IMR-90 (cell line): ENCODE measurements at regions not wholly inside any gene's neighbourhood (a gene's known extent, or its start where the extent isn't known, plus 50 kb on each side); places are given as distances from the start of the nearest gene placed in this dataset.

Source experiments
- ATAC-seq: fragments of 200-7000 bp; cut with Tn5 transposase; 2 replicates; pipeline ENCODE4 v1.9.1; 2020; ENCODE audit warnings: low read depth, mild to moderate bottlenecking, moderate library complexity
- BruUV-seq: library from RNA; stranded (reverse); fragments of 400-500 nt; replicated peaks from 2 replicates; lab custom pipeline; 2021; lab: Mats Ljungman, UMichigan
- CTCF ChIA-PET: fragments of 300-600 bp; formaldehyde crosslinking; extraction: SDS; loops from one replicate; lab custom pipeline; 2021; ENCODE audit warnings: antibody characterized with exemption; lab: Yijun Ruan, JAX
- POLR2A ChIA-PET: fragments of 300-600 bp; sonication (Branson Sonifier 250); formaldehyde crosslinking; loops from one replicate; lab custom pipeline; 2022; ENCODE audit warnings: antibody characterized with exemption; ENCODE audit not compliant: unreplicated experiment; lab: Charles Lee
- DNase-seq: peaks from one replicate; pipeline ENCODE4 v3.0.0; 2013
- H2AFZ ChIP-seq: replicated peaks from 2 replicates; pipeline ENCODE3; 2013; ENCODE audit warnings: low read length, mild to moderate bottlenecking; ENCODE audit not compliant: poor library complexity
- H2AK5ac ChIP-seq: 2 replicates; pipeline ENCODE4 v1.6.1; 2013; ENCODE audit warnings: low read depth, low read length, inconsistent platforms
- H2AK9ac ChIP-seq: replicated peaks from 2 replicates; pipeline ENCODE3; 2013; ENCODE audit warnings: mild to moderate bottlenecking, low read depth, low read length, moderate library complexity; ENCODE audit not compliant: poor library complexity
- H2BK120ac ChIP-seq: 2 replicates; pipeline ENCODE4 v1.6.1; 2013; ENCODE audit warnings: low read depth, low read length, inconsistent platforms
- H2BK15ac ChIP-seq: 3 replicates; pipeline ENCODE4 v1.6.1; 2013; ENCODE audit warnings: low read depth, low read length, inconsistent platforms
- H2BK20ac ChIP-seq: 2 replicates; pipeline ENCODE4 v1.6.1; 2013; ENCODE audit warnings: low read depth, mild to moderate bottlenecking, inconsistent platforms, low read length, moderate library complexity
- H2BK5ac ChIP-seq: 2 replicates; pipeline ENCODE4 v1.6.1; 2013; ENCODE audit warnings: mild to moderate bottlenecking, low read depth, low read length, inconsistent platforms; ENCODE audit not compliant: poor library complexity, severe bottlenecking
- H3K14ac ChIP-seq: replicated peaks from 2 replicates; pipeline ENCODE4 v1.6.1; 2013; ENCODE audit warnings: low read depth, low read length, inconsistent platforms
- H3K18ac ChIP-seq: 2 replicates; pipeline ENCODE4 v1.6.1; 2013; ENCODE audit warnings: low read depth, low read length, control low read depth
- H3K23ac ChIP-seq: 2 replicates; pipeline ENCODE4 v1.6.1; 2013; ENCODE audit warnings: low read depth, low read length, inconsistent platforms
- H3K27ac ChIP-seq: 2 replicates; pipeline ENCODE4 v1.5.1; 2013; ENCODE audit warnings: mild to moderate bottlenecking, control low read depth, low read length; ENCODE audit not compliant: insufficient read depth
- H3K27me3 ChIP-seq: 2 replicates; pipeline ENCODE4 v1.6.1; 2013; ENCODE audit warnings: low read length; ENCODE audit not compliant: control insufficient read depth, insufficient read depth
- H3K36me3 ChIP-seq: 2 replicates; pipeline ENCODE4 v1.6.1; 2013; ENCODE audit warnings: low read length, mixed read lengths; ENCODE audit not compliant: control insufficient read depth, insufficient read depth
- H3K4ac ChIP-seq: 2 replicates; pipeline ENCODE4 v1.6.1; 2013; ENCODE audit warnings: low read depth, low read length, inconsistent platforms
- H3K4me1 ChIP-seq: 2 replicates; pipeline ENCODE4 v1.6.1; 2013; ENCODE audit warnings: low read length, mixed read lengths; ENCODE audit not compliant: control insufficient read depth, insufficient read depth
- H3K4me2 ChIP-seq: 2 replicates; pipeline ENCODE4 v1.6.1; 2013; ENCODE audit warnings: low read depth, mild to moderate bottlenecking, control low read depth, low read length, moderate library complexity
- H3K4me3 ChIP-seq: 2 replicates; pipeline ENCODE4 v1.5.1; 2013; ENCODE audit warnings: low read depth, mild to moderate bottlenecking, control low read depth, low read length, moderate library complexity; ENCODE audit not compliant: insufficient read depth
- H3K56ac ChIP-seq: 2 replicates; pipeline ENCODE4 v1.6.1; 2013; ENCODE audit warnings: low read length, inconsistent platforms; ENCODE audit not compliant: insufficient read depth; ENCODE audit errors: extremely low read depth
- H3K79me1 ChIP-seq, 2 experiments: 2 replicates each; pipeline ENCODE4 v1.6.1; 2013; ENCODE audit warnings: low read length in 2 of 2, inconsistent platforms in 1 of 2, low read depth in 1 of 2
- H3K9ac ChIP-seq: 2 replicates; pipeline ENCODE4 v1.6.1; 2013; ENCODE audit warnings: low read depth, low read length, control low read depth
- H3K9me1 ChIP-seq: 2 replicates; pipeline ENCODE4 v1.6.1; 2013; ENCODE audit warnings: low read length, inconsistent platforms; ENCODE audit not compliant: insufficient read depth
- H3K9me3 ChIP-seq: 2 replicates; pipeline ENCODE4 v1.6.1; 2013; ENCODE audit warnings: low read length; ENCODE audit not compliant: control insufficient read depth, insufficient read depth
- H4K20me1 ChIP-seq: 2 replicates; pipeline ENCODE4 v1.6.1; 2013; ENCODE audit warnings: low read length, inconsistent platforms; ENCODE audit not compliant: insufficient read depth
- H4K5ac ChIP-seq: 2 replicates; pipeline ENCODE4 v1.6.1; 2013; ENCODE audit warnings: mild to moderate bottlenecking, low read depth, low read length, control low read depth
- H4K8ac ChIP-seq, 2 experiments: 2 replicates each; pipeline ENCODE4 v1.6.1; 2013; ENCODE audit warnings: low read depth in 2 of 2, low read length in 2 of 2, control low read depth in 1 of 2, inconsistent platforms in 1 of 2
- H4K91ac ChIP-seq: 2 replicates; pipeline ENCODE4 v1.6.1; 2013; ENCODE audit warnings: low read depth, low read length, inconsistent platforms; ENCODE audit not compliant: insufficient read depth
- BHLHE40 ChIP-seq: fragments of 150-350 bp; IDR thresholded peaks from 2 replicates; pipeline ENCODE4 v1.6.1; 2016; ENCODE audit warnings: mild to moderate bottlenecking, low read depth, low read length
- CEBPB ChIP-seq: IDR thresholded peaks from 2 replicates; pipeline ENCODE4 v1.6.1; 2012; ENCODE audit warnings: low read depth, low read length, improper control_type of control experiment
- CHD1 ChIP-seq: IDR thresholded peaks from 2 replicates; pipeline ENCODE4 v1.6.1; 2012; ENCODE audit warnings: low read depth, low read length, improper control_type of control experiment
- CTCF ChIP-seq: conservative IDR thresholded peaks from 2 replicates; pipeline ENCODE4 v1.5.1; 2012; ENCODE audit warnings: mild to moderate bottlenecking, low read depth, low read length, improper control_type of control experiment
- ELK1 ChIP-seq: fragments of 150-350 bp; IDR thresholded peaks from 2 replicates; pipeline ENCODE4 v1.6.1; 2016; ENCODE audit warnings: low read depth, mild to moderate bottlenecking, low read length, moderate library complexity, borderline replicate concordance
- FOS ChIP-seq: fragments of 150-350 bp; IDR thresholded peaks from 2 replicates; pipeline ENCODE4 v1.6.1; 2016; ENCODE audit warnings: low read depth, low read length
- MAFK ChIP-seq: IDR thresholded peaks from 2 replicates; pipeline ENCODE4 v1.6.1; 2012; ENCODE audit warnings: low read depth, low read length, improper control_type of control experiment
- MAZ ChIP-seq: IDR thresholded peaks from 2 replicates; pipeline ENCODE4 v1.6.1; 2012; ENCODE audit warnings: low read depth, mild to moderate bottlenecking, low read length, improper control_type of control experiment, moderate library complexity, borderline replicate concordance
- MXI1 ChIP-seq: IDR thresholded peaks from 2 replicates; pipeline ENCODE4 v1.6.1; 2012; ENCODE audit warnings: low read depth, mild to moderate bottlenecking, low read length, moderate library complexity, borderline replicate concordance
- NFE2L2 ChIP-seq: fragments of 150-350 bp; IDR thresholded peaks from 2 replicates; pipeline ENCODE4 v1.6.1; 2016; ENCODE audit warnings: low read depth, mild to moderate bottlenecking, low read length
- POLR2A ChIP-seq: IDR thresholded peaks from 2 replicates; pipeline ENCODE4 v1.6.1; 2012; ENCODE audit warnings: mild to moderate bottlenecking, low read depth, low read length
- RAD21 ChIP-seq: IDR thresholded peaks from 2 replicates; pipeline ENCODE4 v1.6.1; 2012; ENCODE audit warnings: low read length, improper control_type of control experiment
- RCOR1 ChIP-seq: IDR thresholded peaks from 2 replicates; pipeline ENCODE4 v1.6.1; 2012; ENCODE audit warnings: mild to moderate bottlenecking, low read length, improper control_type of control experiment; ENCODE audit not compliant: insufficient replicate concordance
- RFX5 ChIP-seq: IDR thresholded peaks from 2 replicates; pipeline ENCODE4 v1.8.0; 2012; ENCODE audit warnings: low read depth, mild to moderate bottlenecking, low read length, moderate library complexity
- SMC3 ChIP-seq: fragments of 150-350 bp; IDR thresholded peaks from 2 replicates; pipeline ENCODE4 v1.6.1; 2016; ENCODE audit warnings: low read depth, mild to moderate bottlenecking, antibody characterized with exemption, low read length, moderate library complexity
- WGBS, 2 experiments: methylation state at CpG; one replicate each; pipeline versions ENCODE4 v1.1.5 to v1.1.7; 2013; ENCODE audit warnings: missing lambda C conversion rate in 2 of 2; ENCODE audit not compliant: insufficient read length in 1 of 2; ENCODE audit errors: extremely low coverage in 2 of 2; 5-methylcytosine and 5-hydroxymethylcytosine counted together
- dilution Hi-C: fragments of 300-500 bp; cut with HindIII; formaldehyde crosslinking; loops from one replicate; pipeline ENCODE4 v1.14.3; 2018; ENCODE audit warnings: low sequenced_read_pairs; ENCODE audit not compliant: unreplicated experiment
- in situ Hi-C: fragments of 300-500 bp; cut with MboI; formaldehyde crosslinking; loops from 3 replicates; pipeline ENCODE4 v1.14.3; 2019; ENCODE audit warnings: low sequenced_read_pairs, inconsistent platforms, mixed read lengths
- intact Hi-C: fragments of 100-400 bp; cut with micrococcal nuclease; formaldehyde crosslinking; loops from 2 replicates; pipeline ENCODE4 v1.10.0; 2022
- TF ChIP-seq, protein P1 (sequence below): fragments of 150-350 bp; IDR thresholded peaks from 2 replicates; pipeline ENCODE4 v1.6.1; 2017; ENCODE audit warnings: mild to moderate bottlenecking, antibody characterized with exemption, low read length, low read depth

GRCh38 chr10:113300617-113301016, 252.2 kb upstream of the HABP2 start:
- Histone ChIP-seq H3K4ac (no peak overlapping the region), H3K4me3 (no peak overlapping the region), H2AK9ac (no peak overlapping the region), H4K5ac (no peak overlapping the region), H4K20me1 (no peaks in the 10 kb centered on the region), H3K14ac (no peak overlapping the region), H3K18ac (no peak overlapping the region), H3K36me3 (no peaks in the 10 kb centered on the region), H3K27me3 (no peaks in the 10 kb centered on the region; the same call in none of the 2 replicates), H3K4me1 (no peaks in the 10 kb centered on the region), H3K56ac (no peak overlapping the region), H2BK5ac (no peak overlapping the region), H4K91ac (no peak overlapping the region), H2BK15ac (no peak overlapping the region), H3K9ac (no peak overlapping the region), H2AFZ (no peak overlapping the region), H2AK5ac (no peak overlapping the region), H3K27ac (no peak overlapping the region), H3K9me3 (no peaks in the 10 kb centered on the region), H3K79me1 (no peaks in the 10 kb centered on the region), H3K9me1 (no peaks in the 10 kb centered on the region), H3K23ac (no peak overlapping the region), H2BK120ac (no peak overlapping the region), H3K4me2 (no peak overlapping the region), H4K8ac (no peak overlapping the region), H2BK20ac (no peak overlapping the region)
- dilution Hi-C loops = no loop called here
- intact Hi-C loops = loop anchor here (10.0 kb wide), 1 partner anchor 346 kb away; the partner anchor contains the start of gene TCF7L2
- WGBS, 2 experiments = 88% methylated on average over 2 of the region's 3 CpGs; no CpG with 5 or more reads in 1 of the 2 experiments
- ChIA-PET CTCF (interaction anchor here (0.6 kb wide), 1 partner anchor 828 kb away, joined by 3 read pairs; no protein-coding TSS in a partner anchor), POLR2A (no interaction called here)
- no TSS peak for BruUV-seq
- ATAC-seq (no peak), DNase-seq (no peak)
- no peak for TF ChIP-seq RFX5
- TF ChIP-seq RAD21 = no peak
- TF ChIP-seq FOS = no peak
- no peak for TF ChIP-seq CHD1
- TF ChIP-seq MAFK = no peak
- TF ChIP-seq MXI1 = no peak
- TF ChIP-seq POLR2A = no peak
- no peak for TF ChIP-seq BHLHE40
- TF ChIP-seq CTCF = no peak
- no peak for TF ChIP-seq SMC3
- no peak for TF ChIP-seq CEBPB
- no peak for TF ChIP-seq MAZ
- TF ChIP-seq, protein P1, sequence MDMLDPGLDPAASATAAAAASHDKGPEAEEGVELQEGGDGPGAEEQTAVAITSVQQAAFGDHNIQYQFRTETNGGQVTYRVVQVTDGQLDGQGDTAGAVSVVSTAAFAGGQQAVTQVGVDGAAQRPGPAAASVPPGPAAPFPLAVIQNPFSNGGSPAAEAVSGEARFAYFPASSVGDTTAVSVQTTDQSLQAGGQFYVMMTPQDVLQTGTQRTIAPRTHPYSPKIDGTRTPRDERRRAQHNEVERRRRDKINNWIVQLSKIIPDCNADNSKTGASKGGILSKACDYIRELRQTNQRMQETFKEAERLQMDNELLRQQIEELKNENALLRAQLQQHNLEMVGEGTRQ = no peak
- TF ChIP-seq NFE2L2 = no peak
- no peak for TF ChIP-seq ELK1
- no peak for TF ChIP-seq RCOR1
- in situ Hi-C loops = no loop called here
